HG02798 (cell line): ENCODE measurements at regions not wholly inside any gene's neighbourhood (a gene's known extent, or its start where the extent isn't known, plus 50 kb on each side); places are given as distances from the start of the nearest gene placed in this dataset.
"Not testable (repeated sequence)": the region's sequence is repeated elsewhere in the genome, so short reads cannot be mapped to it uniquely, and the experiment has no call there.

Source experiments
- ATAC-seq: cut with Tn5 transposase; IDR thresholded peaks from one replicate; pipeline ENCODE4 v1.9.1; 2021; ENCODE audit warnings: mild to moderate bottlenecking; ENCODE audit not compliant: unreplicated experiment, poor library complexity

- no peak for ATAC-seq
Observed at GRCh38 chr5:143599474-143599873, 196.0 kb upstream of the NR3C1 start.

DNA sequence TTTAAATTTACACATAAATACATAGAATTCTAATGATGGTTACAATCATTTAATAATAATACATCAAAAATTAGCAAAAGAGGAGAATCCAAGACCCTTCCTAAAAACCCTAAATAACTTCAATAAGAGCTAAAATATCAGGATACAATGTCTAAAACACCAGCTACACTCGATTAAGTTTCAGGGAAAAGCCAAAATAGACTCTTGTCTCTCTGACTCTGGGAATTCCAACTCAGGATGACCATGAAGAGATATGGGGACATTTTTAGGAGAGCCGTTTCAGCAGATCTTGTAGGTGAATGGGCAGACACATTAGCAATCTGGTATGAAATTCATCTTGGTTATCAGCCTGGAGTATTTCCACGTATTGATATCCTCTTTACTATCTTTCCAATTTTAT, 193.3 kb upstream of the NR3C1 start:
- no peak for ATAC-seq

GRCh38 chr5:143594902-143595818, 191.7 kb upstream of the NR3C1 start:
- ATAC-seq: no peak

DNA sequence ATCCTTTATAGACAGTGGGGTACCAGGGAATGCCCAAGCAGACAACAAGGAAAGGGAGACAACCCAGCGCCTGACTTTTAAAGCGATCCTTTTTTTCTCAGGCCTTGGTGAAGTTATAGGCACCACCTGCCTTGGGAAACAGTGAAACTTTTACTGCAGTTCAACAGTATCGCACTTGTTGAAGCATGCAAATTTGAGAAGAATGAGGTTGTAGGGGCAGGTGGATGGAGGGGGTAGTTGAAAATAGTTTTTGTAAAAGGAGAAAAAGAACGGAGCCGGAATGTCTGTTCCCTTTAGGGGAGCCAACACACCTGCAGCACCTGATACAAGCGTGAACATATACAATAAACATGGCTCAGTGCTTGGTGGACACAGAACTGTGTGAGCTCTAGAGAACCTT, 190.2 kb upstream of the NR3C1 start:
- ATAC-seq: no peak

DNA sequence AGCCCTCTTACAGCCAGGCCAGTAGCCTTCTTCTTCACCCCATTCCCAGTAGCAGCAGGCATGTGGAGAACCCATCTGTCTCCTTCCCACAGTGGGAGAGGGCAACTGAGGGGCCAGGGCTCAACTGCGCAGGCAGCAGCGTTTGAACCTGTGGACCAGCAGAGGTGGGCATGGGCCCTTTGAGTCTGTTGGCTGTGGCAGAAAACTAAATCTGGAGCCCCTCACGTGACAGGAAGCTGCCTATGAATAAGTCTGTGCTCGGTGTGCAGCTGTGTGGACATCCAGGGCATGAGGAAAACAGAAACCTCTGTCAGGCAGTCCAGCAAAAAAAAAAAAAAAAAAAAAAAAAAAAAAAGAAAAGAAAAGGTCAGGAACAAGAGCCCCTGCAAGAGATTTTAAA, 189.2 kb upstream of the NR3C1 start:
- no peak for ATAC-seq

DNA sequence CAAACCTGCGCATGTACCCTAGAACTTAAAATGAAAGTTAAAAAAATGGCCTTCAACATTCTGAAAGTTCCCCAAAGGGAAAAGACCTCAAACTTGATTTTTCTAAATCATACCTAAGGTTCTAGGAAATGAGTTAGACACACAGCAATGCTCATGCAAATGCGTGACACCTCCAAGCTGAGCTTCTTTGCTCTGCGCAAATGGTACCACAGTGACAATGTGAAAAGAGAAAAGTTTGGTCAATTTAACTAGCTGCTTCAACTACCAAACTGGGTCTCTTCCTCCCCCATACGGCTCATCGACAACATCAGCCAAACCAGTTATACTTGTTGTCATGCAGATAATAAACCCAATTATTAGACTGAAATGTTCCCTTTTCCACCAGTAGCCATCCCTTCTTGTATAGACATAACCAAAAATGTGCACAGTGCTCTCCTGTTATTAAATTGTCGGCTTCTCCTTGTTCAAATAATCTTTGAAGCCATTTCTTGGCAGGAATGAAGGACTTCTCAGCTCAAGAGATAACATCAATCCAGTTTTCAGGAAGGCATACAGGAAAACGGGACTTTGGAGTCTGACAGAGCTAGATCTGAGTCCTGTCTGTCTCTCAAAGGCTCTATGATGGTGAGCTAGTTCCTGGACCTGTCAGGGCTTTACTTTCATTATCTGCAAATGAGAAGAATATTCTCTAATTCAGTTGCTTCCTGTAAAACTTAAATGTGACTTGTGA, 185.6 kb upstream of the NR3C1 start:
- no peak for ATAC-seq

- not testable (repeated sequence) for ATAC-seq
Observed at GRCh38 chr5:143588121-143588520, 184.6 kb upstream of the NR3C1 start.

GRCh38 chr5:143586781-143587362, 183.4 kb upstream of the NR3C1 start:
- no peak for ATAC-seq

DNA sequence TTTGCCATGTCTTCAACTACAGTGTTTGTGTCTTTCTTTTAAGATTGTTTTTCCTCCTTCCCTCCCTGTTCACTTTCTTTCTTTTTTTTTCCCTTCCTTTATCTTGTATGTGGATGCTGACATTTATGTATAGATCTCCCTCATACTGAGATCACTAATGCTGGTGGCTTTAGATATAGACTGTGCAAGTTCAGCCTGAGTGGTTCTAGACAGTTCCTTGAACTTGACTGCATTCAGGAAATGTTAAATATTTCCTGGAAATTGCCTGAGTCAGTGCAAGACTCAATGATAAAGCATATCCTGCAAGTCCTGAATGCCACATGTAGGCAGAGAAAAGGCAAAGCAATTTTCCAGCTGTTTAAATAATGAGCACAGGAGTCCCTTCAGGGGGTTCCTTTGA, 182.5 kb upstream of the NR3C1 start:
- no peak for ATAC-seq

- no peak for ATAC-seq
Observed at GRCh38 chr5:143583409-143583808, 179.9 kb upstream of the NR3C1 start.

DNA sequence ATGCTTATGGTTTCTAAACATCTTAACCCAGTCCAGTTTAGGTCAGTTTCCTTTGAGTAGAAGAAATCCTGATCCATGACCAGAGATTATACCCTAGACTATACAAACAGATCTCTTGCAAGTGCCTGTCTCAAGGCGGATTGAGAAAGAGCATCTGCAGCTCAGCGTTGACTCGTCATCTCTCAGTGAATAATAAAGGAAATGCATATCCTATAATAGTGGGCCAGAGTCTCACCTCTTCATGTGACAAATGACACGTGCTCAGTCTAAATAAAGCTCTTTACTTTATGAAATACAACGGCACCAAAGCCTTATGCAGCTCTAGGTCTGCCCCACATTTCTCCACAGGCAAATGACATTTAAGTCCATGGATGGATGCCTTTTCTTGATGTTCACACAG, 179.4 kb upstream of the NR3C1 start:
- no peak for ATAC-seq

GRCh38 chr5:143582176-143582575, 178.7 kb upstream of the NR3C1 start:
- ATAC-seq: no peak

GRCh38 chr5:143581649-143582048, 178.2 kb upstream of the NR3C1 start:
- no peak for ATAC-seq

DNA sequence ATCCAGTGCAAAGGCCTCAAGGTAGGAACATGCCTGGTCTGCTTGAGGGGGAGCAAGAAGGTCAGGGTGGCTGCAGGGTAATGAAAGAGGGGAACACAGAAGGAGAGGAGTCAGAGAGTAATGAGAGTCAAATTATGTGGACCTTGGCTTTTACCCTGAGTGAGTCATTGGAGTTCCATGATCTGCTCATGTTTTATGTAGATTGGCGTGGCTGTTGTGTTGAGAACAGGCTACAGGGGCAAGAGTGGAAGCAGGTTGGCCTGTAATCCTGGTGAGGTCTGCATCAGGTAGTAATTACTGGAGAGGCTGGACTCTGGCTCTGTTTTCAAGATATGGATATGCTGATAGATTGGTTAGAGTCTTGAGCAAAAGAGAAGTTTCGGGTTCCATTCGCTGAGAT, 177.7 kb upstream of the NR3C1 start:
- no peak for ATAC-seq

DNA sequence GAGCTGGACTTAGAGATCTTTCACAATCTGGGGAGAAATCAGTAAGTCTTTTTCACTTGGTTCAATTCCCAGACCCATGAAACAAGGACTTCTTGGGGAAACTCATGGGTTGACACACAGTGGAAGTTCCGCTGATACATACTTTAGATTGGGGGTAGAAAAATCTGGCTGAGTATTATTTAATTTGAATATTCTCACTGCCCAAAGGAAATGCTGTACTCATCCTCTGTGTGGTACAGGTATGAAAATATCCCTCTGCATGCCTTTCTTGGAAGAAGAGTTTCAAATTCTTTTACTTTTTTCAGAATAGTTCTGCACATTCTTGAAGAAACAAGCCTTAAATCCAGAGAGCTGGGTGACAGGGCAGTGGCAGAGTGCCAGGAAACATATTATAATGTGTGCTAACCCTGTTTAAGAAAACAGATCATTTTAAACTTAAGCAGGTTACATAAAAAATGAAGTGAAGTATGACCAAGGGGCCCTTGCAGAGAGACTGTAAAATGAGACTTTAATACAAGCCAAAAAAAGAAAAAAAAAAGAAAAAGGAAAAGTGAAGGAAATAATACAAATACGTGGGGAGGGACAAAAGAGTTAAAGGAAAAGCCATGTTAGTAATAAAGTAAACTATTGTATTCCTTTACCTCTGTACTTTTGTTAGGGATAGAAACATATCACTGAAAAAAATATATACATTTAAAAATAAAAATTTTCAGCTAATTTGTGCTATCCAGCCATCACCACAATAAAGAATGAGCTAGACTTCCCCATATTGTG, 173.4 kb upstream of the NR3C1 start:
- no peak for ATAC-seq

GRCh38 chr5:143575286-143575685, 171.8 kb upstream of the NR3C1 start:
- ATAC-seq: no peak

- no peak for ATAC-seq
Observed at GRCh38 chr5:143574236-143574635, 170.8 kb upstream of the NR3C1 start.

DNA sequence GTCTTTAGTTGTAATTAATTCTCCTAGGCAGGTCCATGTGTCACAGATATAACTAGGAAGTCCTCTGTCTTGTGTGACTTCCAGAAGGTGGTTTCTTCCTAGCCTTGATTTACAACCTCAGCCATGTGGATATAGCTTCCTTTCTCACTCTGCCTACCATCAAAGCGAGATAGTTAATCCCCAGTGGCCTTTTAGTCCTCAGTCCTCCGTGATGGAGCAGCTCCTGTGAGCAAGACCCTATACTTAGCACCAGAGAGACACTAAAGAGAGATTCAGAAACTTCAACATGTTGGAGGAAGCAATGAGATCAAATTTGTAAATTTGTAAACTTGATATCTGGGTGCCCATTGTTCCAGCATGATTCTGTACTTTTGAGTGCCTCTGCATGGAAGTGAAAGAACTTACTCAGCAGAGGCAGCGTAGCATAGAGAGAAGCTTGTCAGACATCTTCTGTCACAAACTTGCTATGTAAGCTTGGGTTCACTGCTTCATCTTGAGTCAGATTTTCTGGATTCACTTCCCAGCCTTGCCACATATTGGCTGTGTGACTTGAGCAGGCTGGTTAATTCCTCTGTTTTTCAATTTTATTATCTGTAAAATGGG, 170.2 kb upstream of the NR3C1 start:
- peak; percentile 59 for ATAC-seq

- no peak for ATAC-seq
Observed at GRCh38 chr5:143572671-143573070, 169.2 kb upstream of the NR3C1 start.
